H9 (cell line): ENCODE measurements at regions not wholly inside any gene's neighbourhood (a gene's known extent, or its start where the extent isn't known, plus 50 kb on each side); places are given as distances from the start of the nearest gene placed in this dataset.

ENCODE experiments used
- DNase-seq: peaks from one replicate; pipeline ENCODE4 v3.0.0-alpha.2; 2017
- H2AFZ ChIP-seq: one replicate; pipeline ENCODE4 v1.6.1; 2013; ENCODE audit warnings: mild to moderate bottlenecking, low read length, control low read depth, moderate library complexity
- H2AK5ac ChIP-seq: 2 replicates; pipeline ENCODE4 v1.6.1; 2013; ENCODE audit warnings: low read length, control low read depth, mixed read lengths; ENCODE audit not compliant: insufficient read length
- H2BK120ac ChIP-seq: one replicate; pipeline ENCODE4 v1.6.1; 2013; ENCODE audit warnings: low read depth, mild to moderate bottlenecking, low read length, control low read depth, inconsistent platforms; ENCODE audit not compliant: poor library complexity, severe bottlenecking
- H2BK12ac ChIP-seq: 2 replicates; pipeline ENCODE4 v1.6.1; 2013; ENCODE audit warnings: low read length, control low read depth, mixed read lengths, low read depth; ENCODE audit not compliant: insufficient read length
- H2BK15ac ChIP-seq: 2 replicates; pipeline ENCODE4 v1.6.1; 2013; ENCODE audit warnings: low read depth, low read length, control low read depth
- H2BK20ac ChIP-seq: one replicate; pipeline ENCODE4 v1.6.1; 2013; ENCODE audit warnings: low read depth, mild to moderate bottlenecking, low read length, control low read depth, inconsistent platforms; ENCODE audit not compliant: poor library complexity, severe bottlenecking
- H2BK5ac ChIP-seq: 2 replicates; pipeline ENCODE4 v1.6.1; 2013; ENCODE audit warnings: low read length, control low read depth, mixed read lengths; ENCODE audit not compliant: insufficient read length
- H3K14ac ChIP-seq: 2 replicates; pipeline ENCODE4 v1.6.1; 2013; ENCODE audit warnings: low read length, control low read depth; ENCODE audit not compliant: insufficient read depth
- H3K18ac ChIP-seq: 2 replicates; pipeline ENCODE4 v1.6.1; 2013; ENCODE audit warnings: low read depth, mild to moderate bottlenecking, mixed read lengths, low read length, control low read depth; ENCODE audit not compliant: insufficient read length
- H3K23ac ChIP-seq: 2 replicates; pipeline ENCODE4 v1.6.1; 2013; ENCODE audit warnings: low read length, control low read depth, mixed read lengths, low read depth; ENCODE audit not compliant: insufficient read length
- H3K23me2 ChIP-seq: 2 replicates; pipeline ENCODE4 v1.6.1; 2013; ENCODE audit warnings: low read depth, mild to moderate bottlenecking, mixed read lengths, low read length, control low read depth; ENCODE audit not compliant: insufficient read length, poor library complexity, severe bottlenecking
- H3K27ac ChIP-seq: 2 replicates; pipeline ENCODE4 v1.5.1; 2013; ENCODE audit warnings: low read length, control low read depth, mixed read lengths, low read depth; ENCODE audit not compliant: insufficient read length
- H3K27me3 ChIP-seq: 2 replicates; pipeline ENCODE4 v1.6.1; 2013; ENCODE audit warnings: low read length, control low read depth, inconsistent platforms; ENCODE audit not compliant: insufficient read depth
- H3K4ac ChIP-seq: 2 replicates; pipeline ENCODE4 v1.6.1; 2013; ENCODE audit warnings: low read depth, mild to moderate bottlenecking, control low read depth, inconsistent platforms, low read length, moderate library complexity
- H3K4me1 ChIP-seq: 2 replicates; pipeline ENCODE4 v1.6.1; 2013; ENCODE audit warnings: low read length, control low read depth, inconsistent platforms; ENCODE audit not compliant: insufficient read depth
- H3K4me2 ChIP-seq: 2 replicates; pipeline ENCODE4 v1.6.1; 2013; ENCODE audit warnings: low read length, control low read depth, mixed read lengths; ENCODE audit not compliant: insufficient read length, insufficient read depth
- H3K56ac ChIP-seq: 2 replicates; pipeline ENCODE4 v1.6.1; 2013; ENCODE audit warnings: low read depth, mild to moderate bottlenecking, mixed read lengths, low read length, control low read depth; ENCODE audit not compliant: insufficient read length
- H3K79me1 ChIP-seq: 2 replicates; pipeline ENCODE4 v1.6.1; 2013; ENCODE audit warnings: low read depth, mild to moderate bottlenecking, moderate library complexity, low read length, control low read depth, inconsistent platforms; ENCODE audit not compliant: insufficient read depth, poor library complexity, severe bottlenecking
- H3K79me2 ChIP-seq: 2 replicates; pipeline ENCODE4 v1.6.1; 2013; ENCODE audit warnings: low read length, control low read depth, inconsistent platforms; ENCODE audit not compliant: insufficient read depth
- H3K9ac ChIP-seq: 2 replicates; pipeline ENCODE4 v1.6.1; 2013; ENCODE audit warnings: low read length, control low read depth, mixed read lengths; ENCODE audit not compliant: insufficient read length; ENCODE audit errors: extremely low read depth
- H3K9me3 ChIP-seq: one replicate; pipeline ENCODE4 v1.6.1; 2013; ENCODE audit warnings: low read depth, low read length, inconsistent platforms; ENCODE audit not compliant: control insufficient read depth
- H3T11ph ChIP-seq: one replicate; pipeline ENCODE4 v1.6.1; 2013; ENCODE audit warnings: mild to moderate bottlenecking, low read length, control low read depth, inconsistent platforms
- H4K20me1 ChIP-seq: one replicate; pipeline ENCODE4 v1.6.1; 2013; ENCODE audit not compliant: control insufficient read depth, insufficient read length, insufficient read depth
- H4K5ac ChIP-seq: 2 replicates; pipeline ENCODE4 v1.6.1; 2013; ENCODE audit warnings: low read depth, mild to moderate bottlenecking, mixed read lengths, low read length, control low read depth; ENCODE audit not compliant: insufficient read length
- H4K8ac ChIP-seq: replicated peaks from 2 replicates; pipeline ENCODE4 v1.6.1; 2013; ENCODE audit warnings: low read length, control low read depth, mixed read lengths, low read depth; ENCODE audit not compliant: insufficient read length
- H4K91ac ChIP-seq: 2 replicates; pipeline ENCODE4 v1.6.1; 2013; ENCODE audit warnings: low read depth, mild to moderate bottlenecking, moderate library complexity, mixed read lengths, low read length, control low read depth; ENCODE audit not compliant: insufficient read length
- H3K27ac Mint-ChIP-seq, 3 experiments: 2 replicates in 2 of 3; 3 replicates in 1 of 3; pipeline ENCODE4 v1.8.0; 2020 to 2021; ENCODE audit warnings: mixed read lengths in 3 of 3, mild to moderate bottlenecking in 1 of 3, moderate library complexity in 1 of 3
- H3K27me3 Mint-ChIP-seq: 2 replicates; pipeline ENCODE4 v1.8.0; 2021; ENCODE audit warnings: low read depth, mild to moderate bottlenecking, moderate library complexity, mixed read lengths
- H3K36me3 Mint-ChIP-seq, 3 experiments: 2 replicates in 2 of 3; 3 replicates in 1 of 3; pipeline ENCODE4 v1.8.0; 2020 to 2021; ENCODE audit warnings: low read depth in 3 of 3, mixed read lengths in 3 of 3; ENCODE audit not compliant: insufficient read depth in 1 of 3
- H3K4me1 Mint-ChIP-seq, 2 experiments: 2 replicates each; pipeline ENCODE4 v1.8.0; 2020; ENCODE audit warnings: mixed read lengths in 2 of 2
- H3K4me3 Mint-ChIP-seq, 2 experiments: 2 replicates in 1 of 2; 3 replicates in 1 of 2; pipeline ENCODE4 v1.8.0; 2020 to 2021; ENCODE audit warnings: mild to moderate bottlenecking in 2 of 2, mixed read lengths in 2 of 2, moderate library complexity in 1 of 2
- H3K9me3 Mint-ChIP-seq, 2 experiments: 2 replicates in 1 of 2; 3 replicates in 1 of 2; pipeline ENCODE4 v1.8.0; 2020; ENCODE audit warnings: mild to moderate bottlenecking in 2 of 2, mixed read lengths in 2 of 2, moderate library complexity in 1 of 2
- CTCF ChIP-seq: fragments of 200-600 bp; sonication (generic); conservative IDR thresholded peaks from 3 replicates; pipeline ENCODE4 v1.8.0; 2021; ENCODE audit warnings: antibody characterized with exemption, mild to moderate bottlenecking
- WGBS: extraction: QIAGEN DNeasy Blood & Tissue Kit; methylation state at CpG from one replicate; pipeline ENCODE4 v1.1.7; 2013; ENCODE audit warnings: missing lambda C conversion rate, low lambda C conversion rate, mixed read lengths; ENCODE audit not compliant: insufficient read length; ENCODE audit errors: extremely low coverage; 5-methylcytosine and 5-hydroxymethylcytosine counted together

GRCh38 chr5:145446412-145446811 lies 388.7 kb downstream of the PRELID2 start:
- no peak for TF ChIP-seq CTCF
- no peak overlapping the region for H3T11ph ChIP-seq
- no peaks in the 10 kb centered on the region for H4K20me1 ChIP-seq
- Mint-ChIP-seq H3K4me1 (no peaks in the 10 kb centered on the region), H3K36me3 (no peaks in the 10 kb centered on the region; a peak in 3 of 7 replicates), H3K4me3 (no peak overlapping the region), H3K9me3 (no peaks in the 10 kb centered on the region; a peak in 1 of 5 replicates), H3K27ac (no peak overlapping the region), H3K27me3 (no peaks in the 10 kb centered on the region; the same call in 1 of the 2 replicates)
- H2BK5ac ChIP-seq, result no peak overlapping the region
- no peak overlapping the region for H4K91ac ChIP-seq
- no peak overlapping the region for H2BK12ac ChIP-seq
- no peak overlapping the region for H3K4me2 ChIP-seq
- no peaks in the 10 kb centered on the region for H3K4me1 ChIP-seq
- H3K9ac ChIP-seq, result no peak overlapping the region
- no peak overlapping the region for H2AFZ ChIP-seq
- H3K14ac ChIP-seq, result no peak overlapping the region
- H2BK15ac ChIP-seq, result no peak overlapping the region
- no peaks in the 10 kb centered on the region for H3K27me3 ChIP-seq
- no CpG with 5 or more reads among the region's 5 CpGs for WGBS
- H2BK20ac ChIP-seq, result no peak overlapping the region
- H3K18ac ChIP-seq, result no peak overlapping the region
- H3K27ac ChIP-seq, result no peak overlapping the region
- no peaks in the 10 kb centered on the region for H3K79me1 ChIP-seq
- no peak overlapping the region for H3K23ac ChIP-seq
- no peak overlapping the region for H3K56ac ChIP-seq
- H2AK5ac ChIP-seq, result no peak overlapping the region
- H3K23me2 ChIP-seq, result no peaks in the 10 kb centered on the region
- no peak overlapping the region for H3K4ac ChIP-seq
- no peaks in the 10 kb centered on the region for H3K9me3 ChIP-seq
- no peak overlapping the region for H2BK120ac ChIP-seq
- no peak for DNase-seq
- H4K5ac ChIP-seq, result no peak overlapping the region
- no peaks in the 10 kb centered on the region for H3K79me2 ChIP-seq
- no peak overlapping the region for H4K8ac ChIP-seq
